GM21515 (cell line): ENCODE measurements at regions not wholly inside any gene's neighbourhood (a gene's known extent, or its start where the extent isn't known, plus 50 kb on each side); places are given as distances from the start of the nearest gene placed in this dataset.
"Not testable (repeated sequence)": the region's sequence is repeated elsewhere in the genome, so short reads cannot be mapped to it uniquely, and the experiment has no call there.

ENCODE experiments used
- ATAC-seq: cut with Tn5 transposase; IDR thresholded peaks from one replicate; pipeline ENCODE4 v1.9.1; 2021; ENCODE audit not compliant: unreplicated experiment

GRCh38 chr13:94906605-94907004, 194.3 kb upstream of the SOX21 start:
- no peak for ATAC-seq

GRCh38 chr13:94902722-94903407, 190.5 kb upstream of the SOX21 start:
- ATAC-seq = no peak

- ATAC-seq = no peak
Measured at GRCh38 chr13:94901070-94901469, 188.7 kb upstream of the SOX21 start.

GRCh38 chr13:94896719-94897317, 184.5 kb upstream of the SOX21 start:
- ATAC-seq = no peak

- ATAC-seq = no peak
Measured at GRCh38 chr13:94896238-94896637, 183.9 kb upstream of the SOX21 start.

- no peak for ATAC-seq
Measured at GRCh38 chr13:94886191-94886590, 173.8 kb upstream of the SOX21 start.

- ATAC-seq = no peak
Measured at GRCh38 chr13:94880463-94880862, 168.1 kb upstream of the SOX21 start.

- ATAC-seq = no peak
Measured at GRCh38 chr13:94878602-94879165, 166.3 kb upstream of the SOX21 start.

DNA sequence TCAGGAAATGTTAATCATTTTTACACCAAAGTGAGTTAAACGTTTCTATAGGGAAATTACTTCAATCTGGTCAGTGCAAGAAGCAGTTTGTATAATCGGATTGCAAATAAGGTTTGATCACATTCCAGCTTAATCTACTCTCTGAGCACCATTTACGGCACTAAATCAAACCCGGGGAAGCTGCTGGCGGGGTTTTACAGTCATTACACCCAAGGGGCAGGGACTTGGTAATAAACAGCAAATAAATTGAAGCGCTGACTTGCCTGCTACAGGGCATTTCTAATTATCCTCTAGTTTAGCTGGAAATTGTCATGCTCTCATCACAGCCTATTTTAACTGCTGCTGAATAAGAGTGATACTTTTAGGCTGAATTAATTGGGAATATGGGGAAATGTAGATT, 152.1 kb upstream of the SOX21 start:
- no peak for ATAC-seq

DNA sequence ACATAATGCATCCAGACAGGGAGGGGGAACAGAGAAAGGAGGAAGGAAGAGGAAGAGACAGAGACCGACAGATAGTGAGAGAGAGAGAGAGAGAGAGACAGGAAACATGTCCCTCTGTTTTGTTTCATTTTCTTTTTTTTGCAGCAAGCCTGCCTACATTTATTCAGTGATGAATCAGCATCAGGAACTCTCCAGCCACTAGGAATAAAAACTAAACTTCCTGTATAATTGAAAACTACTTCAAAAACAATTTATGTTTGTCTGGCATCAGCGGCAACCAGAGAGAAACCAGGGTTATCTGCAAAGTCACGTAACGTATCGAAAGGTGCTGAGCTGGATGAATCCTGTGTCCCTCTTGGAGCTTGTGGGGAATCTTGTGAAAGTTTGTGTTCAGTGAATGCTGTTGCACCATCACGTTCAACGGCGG, 148.6 kb upstream of the SOX21 start:
- peak; percentile 63 for ATAC-seq

DNA sequence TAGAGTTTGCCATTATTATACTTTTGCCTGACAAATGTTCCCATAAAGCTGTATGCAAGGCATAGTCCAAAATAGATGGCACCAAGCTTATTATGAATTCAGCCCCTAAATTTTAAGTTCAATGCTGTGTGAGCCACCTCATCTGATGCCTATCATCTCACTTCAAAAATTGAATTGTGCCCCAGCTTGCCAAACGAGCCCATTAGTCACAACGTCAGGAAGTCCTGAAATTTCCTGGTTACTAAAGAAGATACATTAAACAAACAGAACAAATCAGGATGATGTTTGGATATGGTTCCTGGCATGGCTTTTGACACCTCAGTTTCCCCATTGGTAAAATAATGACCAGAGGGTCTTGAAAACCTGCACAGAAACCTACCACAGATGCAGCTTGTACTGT, 147.5 kb upstream of the SOX21 start:
- ATAC-seq = no peak

GRCh38 chr13:94859278-94859691, 146.9 kb upstream of the SOX21 start:
- no peak for ATAC-seq

- ATAC-seq = no peak
Measured at GRCh38 chr13:94858856-94859255, 146.5 kb upstream of the SOX21 start.

GRCh38 chr13:94854688-94855087, 142.3 kb upstream of the SOX21 start:
- ATAC-seq = no peak

DNA sequence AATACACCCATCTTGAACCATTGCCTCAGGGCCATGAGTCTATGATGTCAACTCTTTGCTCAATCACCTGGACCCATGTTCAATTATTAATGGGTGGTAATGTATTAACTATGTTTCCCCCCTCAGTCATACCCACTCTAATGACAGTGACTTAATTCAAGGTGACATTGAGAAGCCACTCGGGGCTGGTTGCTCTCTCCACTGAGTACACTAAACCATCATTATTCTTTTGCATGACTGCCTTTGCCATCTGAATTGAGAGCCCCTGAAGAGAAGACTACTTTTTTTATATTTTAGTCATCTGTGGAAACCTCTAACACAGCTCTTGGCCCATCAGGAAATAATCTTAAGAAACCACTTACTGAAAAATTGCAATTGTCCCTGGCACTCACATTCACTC, 139.2 kb upstream of the SOX21 start:
- no peak for ATAC-seq

DNA sequence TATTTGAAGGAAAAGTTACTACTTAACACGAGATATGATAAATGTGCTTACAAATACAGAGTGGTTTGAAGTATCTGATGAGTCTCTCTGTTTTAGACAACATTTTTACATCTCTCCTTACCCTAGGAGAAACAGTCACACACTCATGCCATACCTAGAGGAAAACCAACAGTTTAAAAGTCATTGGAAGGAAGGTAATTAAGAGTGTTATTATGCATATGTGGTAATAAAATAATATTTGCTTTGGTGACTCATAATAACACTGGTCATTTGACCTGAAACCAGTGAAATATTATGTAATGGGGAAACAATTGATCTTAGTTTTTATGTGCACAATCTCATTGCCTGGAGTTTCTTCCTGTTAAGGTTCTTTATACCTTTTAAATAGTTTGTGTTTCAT, 136.9 kb upstream of the SOX21 start:
- ATAC-seq = no peak

DNA sequence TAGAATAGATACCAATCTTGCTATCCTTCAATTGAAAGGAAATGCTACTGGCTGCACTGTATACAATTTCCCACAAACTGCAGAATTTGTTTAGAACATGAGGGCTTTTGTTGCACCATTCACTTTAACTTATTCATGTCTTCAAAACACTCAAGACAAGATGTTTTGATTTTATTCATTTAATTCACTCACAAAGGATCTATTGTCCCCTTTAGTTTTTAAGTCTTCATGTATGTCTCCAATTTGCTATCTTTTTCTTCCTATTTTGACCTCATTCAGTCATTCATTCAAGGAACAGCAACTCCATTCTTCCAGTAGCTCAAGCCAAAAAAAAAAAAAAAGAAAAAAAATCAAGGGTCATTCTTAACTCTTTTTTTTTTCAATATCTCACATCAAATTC, 130.6 kb upstream of the SOX21 start:
- ATAC-seq = no peak

GRCh38 chr13:94837056-94837455, 124.7 kb upstream of the SOX21 start:
- ATAC-seq = not testable (repeated sequence)

DNA sequence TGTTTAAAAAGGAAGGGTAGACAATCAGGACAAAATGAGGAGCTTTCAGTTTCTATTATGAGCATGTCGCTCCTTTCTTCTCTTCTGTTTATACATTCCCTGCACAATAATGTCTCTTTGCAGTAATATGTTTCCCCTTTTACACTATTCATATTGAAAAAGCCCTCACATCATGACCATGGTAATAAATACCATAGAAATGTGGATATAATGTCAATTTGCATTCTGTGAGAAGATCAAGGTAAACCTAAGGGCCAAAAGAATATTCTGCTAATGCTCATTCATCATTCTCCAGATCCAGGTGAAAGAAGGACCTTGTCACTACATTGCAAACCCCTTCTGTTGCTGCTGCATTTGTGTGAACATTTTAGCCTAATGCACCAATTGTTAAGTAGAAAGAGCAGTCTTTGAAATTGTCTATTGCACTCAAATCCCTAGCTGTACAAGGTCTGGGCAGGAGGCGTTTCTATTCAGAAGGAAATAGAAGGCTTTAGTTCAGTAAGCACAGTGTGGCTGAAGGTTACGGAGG, 117.6 kb upstream of the SOX21 start:
- no peak for ATAC-seq

DNA sequence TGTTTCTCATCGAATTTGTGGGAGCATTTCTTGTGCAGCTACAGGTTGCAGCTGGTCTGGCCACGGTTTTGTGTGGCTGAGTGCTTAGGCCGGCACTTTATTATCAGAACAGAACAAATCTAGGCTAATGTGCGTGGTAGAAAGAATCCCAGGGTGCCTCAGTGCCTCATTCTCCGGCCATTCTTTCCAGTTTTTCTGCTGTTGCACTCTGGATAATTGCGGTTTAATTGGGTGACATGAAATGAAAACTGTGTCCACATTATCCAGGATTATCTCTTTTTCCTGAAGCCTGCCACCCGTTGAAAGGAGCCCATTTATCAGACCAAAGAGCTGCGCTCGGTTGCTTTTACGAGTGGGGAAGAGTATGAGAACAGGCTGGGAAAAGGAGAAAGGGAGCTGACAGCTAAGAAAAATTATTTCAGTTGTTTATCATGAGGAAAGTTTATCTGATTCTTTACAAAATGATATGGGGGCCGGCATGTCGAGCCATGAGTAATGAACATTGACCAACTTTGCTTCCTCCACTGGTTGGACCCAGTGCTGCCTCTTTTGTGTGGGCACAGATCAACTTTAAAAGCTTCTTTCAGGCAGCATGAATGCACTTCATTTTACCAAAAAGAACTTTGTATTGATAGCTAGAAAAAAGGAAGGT, 117.0 kb upstream of the SOX21 start:
- no peak for ATAC-seq

- ATAC-seq = no peak
Measured at GRCh38 chr13:94827566-94827965, 115.2 kb upstream of the SOX21 start.

GRCh38 chr13:94825507-94825906, 113.2 kb upstream of the SOX21 start:
- ATAC-seq = no peak
